ENCODE measurements at regions not wholly inside any gene's neighbourhood (a gene's known extent, or its start where the extent isn't known, plus 50 kb on each side); places are given as distances from the start of the nearest gene placed in this dataset.

GRCh38 chr13:48819376-48819775 is 156.3 kb upstream of the FNDC3A start:
- TF ChIP-seq CTCF (IDR thresholded peaks at IDR 0.05) (no peak), POLR2A (IDR thresholded peaks at IDR 0.05) (no peak)

Measured in right lobe of liver (tissue), 4 donors.